Middle frontal gyrus (tissue), 1 donor: ENCODE measurements at regions not wholly inside any gene's neighbourhood (a gene's known extent, or its start where the extent isn't known, plus 50 kb on each side); places are given as distances from the start of the nearest gene placed in this dataset.

Experiments
- DNase-seq: peaks from one replicate; pipeline ENCODE4 v3.0.0-alpha.2; 2015; ENCODE audit warnings: low spot score; ENCODE audit errors: extremely low spot score

GRCh38 chr2:222064286-222064685 lies 234.5 kb downstream of the PAX3 start:
- no peak for DNase-seq

- no peak for DNase-seq
Measured at GRCh38 chr2:222058819-222059445, 239.9 kb downstream of the PAX3 start.

GRCh38 chr2:222057347-222058073 lies 241.3 kb downstream of the PAX3 start:
- DNase-seq = no peak

GRCh38 chr2:222055328-222055727 lies 243.5 kb downstream of the PAX3 start:
- DNase-seq = no peak

DNA sequence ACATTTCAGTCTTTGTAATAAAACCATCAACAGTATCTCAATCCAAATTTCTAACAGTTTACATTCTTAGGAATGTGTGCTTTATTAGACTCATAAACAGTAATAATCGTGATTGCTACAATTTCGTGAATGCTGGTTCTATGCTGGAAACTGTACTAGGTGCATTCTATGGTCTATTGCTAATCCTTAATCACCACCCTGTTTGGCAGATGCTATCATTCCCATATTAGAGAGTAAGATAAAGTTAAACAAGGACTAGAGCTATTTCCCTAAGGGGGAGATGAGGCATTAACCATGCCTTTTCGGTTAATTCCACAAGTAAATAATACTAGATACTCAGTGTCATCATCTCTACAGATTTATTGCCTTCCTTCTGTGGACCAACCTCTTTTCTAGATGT lies 244.0 kb downstream of the PAX3 start:
- DNase-seq = no peak

GRCh38 chr2:222052934-222053367 lies 245.8 kb downstream of the PAX3 start:
- no peak for DNase-seq

GRCh38 chr2:222050981-222051380 lies 247.8 kb downstream of the PAX3 start:
- no peak for DNase-seq

DNA sequence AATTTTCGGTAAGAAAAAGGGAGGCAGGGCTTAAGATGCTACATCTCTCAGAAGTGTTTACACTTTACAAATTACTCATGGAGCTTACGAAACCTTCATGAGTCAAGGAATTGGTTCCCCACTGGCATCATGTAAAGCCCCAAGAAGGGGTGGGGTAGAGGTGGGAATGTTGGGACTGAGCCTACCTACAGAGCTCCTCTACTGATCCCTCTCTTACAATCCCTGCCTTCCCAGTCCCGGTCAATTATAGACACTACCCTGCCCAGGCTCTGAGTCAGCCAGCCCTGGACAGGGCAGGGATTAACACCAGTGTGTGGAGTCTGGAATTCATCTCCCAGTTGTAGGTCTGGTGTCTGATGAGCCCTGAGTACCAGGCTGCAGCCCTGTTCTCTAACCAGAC lies 248.9 kb downstream of the PAX3 start:
- DNase-seq = no peak

DNA sequence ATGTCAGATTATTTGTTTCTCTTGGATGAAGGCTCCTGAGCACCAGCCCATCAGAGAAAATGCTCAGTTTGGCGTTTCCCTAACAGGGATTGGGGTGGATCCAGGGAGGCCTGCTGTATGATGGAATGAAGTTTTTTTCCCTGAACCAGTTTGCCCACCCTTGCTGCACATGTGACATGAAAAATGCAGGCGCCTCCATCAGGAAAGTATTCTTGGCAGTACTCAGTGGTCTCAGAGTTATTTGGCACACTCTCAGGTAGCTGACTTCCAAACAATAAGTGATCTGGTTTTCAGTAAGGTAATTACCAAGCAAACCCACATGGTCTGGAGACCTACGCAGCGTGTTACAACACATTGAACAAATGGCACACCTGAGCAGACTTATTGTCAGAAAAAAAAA lies 254.9 kb downstream of the PAX3 start:
- no peak for DNase-seq

DNA sequence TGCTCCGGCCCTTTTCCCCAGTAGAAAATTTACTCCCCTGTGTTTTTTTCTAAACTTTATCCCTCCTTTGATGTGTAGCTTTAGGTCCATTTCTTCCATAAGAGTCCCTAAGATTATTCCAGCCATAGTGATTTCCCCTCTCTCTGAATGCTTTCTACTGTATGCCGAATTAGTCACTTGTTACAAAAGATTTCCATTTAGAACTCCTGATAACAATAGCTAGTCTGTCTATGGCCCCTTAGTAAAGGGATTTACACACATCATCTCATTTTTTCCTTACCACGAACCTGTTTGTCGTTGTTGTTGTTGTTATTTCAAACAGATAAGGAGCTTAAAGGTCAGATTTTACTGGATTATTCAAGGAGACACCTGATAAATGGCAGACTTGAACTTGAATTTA lies 256.1 kb downstream of the PAX3 start:
- DNase-seq = no peak

- no peak for DNase-seq
Measured at GRCh38 chr2:222040333-222040732, 258.5 kb downstream of the PAX3 start.

DNA sequence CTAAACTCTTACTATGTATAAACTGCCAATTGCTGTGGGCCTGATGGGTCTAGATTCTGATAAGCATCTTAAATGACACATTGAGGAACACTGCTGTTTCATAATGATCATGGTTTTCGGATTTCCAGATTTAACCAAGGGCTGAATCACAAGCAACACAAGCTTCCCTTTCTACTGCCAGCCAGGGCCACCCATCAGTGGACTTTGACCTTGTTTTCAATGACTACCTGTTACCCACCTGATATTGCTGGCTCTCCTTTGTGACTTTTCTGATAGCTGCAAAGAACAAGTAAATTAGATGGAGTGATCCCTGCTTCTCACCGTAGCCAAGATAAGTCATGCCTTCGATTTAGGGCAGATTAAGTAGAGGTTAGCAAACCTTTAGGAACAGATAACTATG lies 259.0 kb downstream of the PAX3 start:
- no peak for DNase-seq

DNA sequence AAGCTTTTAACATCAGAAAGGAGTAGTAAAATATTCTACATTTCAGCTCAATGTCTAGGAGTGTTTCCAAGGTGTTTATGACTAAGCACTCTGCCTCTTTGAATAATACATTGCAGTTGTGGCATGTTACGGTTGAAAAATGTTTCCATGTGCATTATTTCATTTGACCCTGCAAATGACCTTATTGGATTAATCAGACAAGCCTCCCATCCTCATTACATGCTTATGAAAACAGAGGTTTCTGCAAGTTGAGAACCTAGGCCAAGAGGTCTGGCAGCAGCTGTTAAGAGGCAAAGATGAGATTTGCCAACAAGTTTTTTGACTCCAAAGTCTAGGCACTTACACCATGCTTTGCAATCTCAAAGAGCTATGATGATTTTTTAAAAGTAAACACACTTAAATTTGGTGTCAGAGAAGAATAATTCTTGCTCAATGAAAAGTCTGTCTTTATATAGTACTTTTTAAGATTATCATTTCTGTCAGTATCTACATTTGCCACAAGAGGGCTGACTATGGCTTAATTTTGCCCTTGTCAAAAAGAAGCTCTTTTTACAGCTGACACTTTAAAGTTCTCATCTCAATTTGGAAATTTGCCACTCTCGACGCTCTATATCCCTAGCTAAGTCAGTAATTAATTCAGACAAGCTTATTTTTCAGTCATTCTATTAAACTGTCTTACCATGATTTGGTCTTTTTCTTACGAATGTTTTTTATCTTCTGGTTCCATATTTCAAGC lies 260.6 kb downstream of the PAX3 start:
- DNase-seq = no peak

DNA sequence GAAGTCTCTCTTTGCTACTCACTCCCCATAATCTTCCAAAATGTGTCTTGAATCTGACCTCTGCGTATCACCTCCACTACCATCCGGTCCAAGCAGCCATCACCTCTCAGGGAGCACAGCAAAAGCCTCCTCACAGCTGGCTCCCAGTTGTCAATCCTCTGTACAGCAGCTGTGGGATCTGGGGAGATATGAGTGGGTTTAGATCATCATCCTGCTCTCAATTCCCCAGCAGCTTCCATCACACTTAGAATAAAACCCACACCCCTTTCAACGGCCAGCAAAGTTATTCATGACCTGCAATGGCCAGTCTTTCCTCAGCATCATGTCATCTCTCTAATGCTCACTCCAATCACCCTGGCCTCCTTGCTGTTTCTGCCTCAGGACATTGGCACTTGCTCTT lies 261.6 kb downstream of the PAX3 start:
- no peak for DNase-seq

GRCh38 chr2:222034058-222034457 lies 264.7 kb downstream of the PAX3 start:
- DNase-seq = no peak

DNA sequence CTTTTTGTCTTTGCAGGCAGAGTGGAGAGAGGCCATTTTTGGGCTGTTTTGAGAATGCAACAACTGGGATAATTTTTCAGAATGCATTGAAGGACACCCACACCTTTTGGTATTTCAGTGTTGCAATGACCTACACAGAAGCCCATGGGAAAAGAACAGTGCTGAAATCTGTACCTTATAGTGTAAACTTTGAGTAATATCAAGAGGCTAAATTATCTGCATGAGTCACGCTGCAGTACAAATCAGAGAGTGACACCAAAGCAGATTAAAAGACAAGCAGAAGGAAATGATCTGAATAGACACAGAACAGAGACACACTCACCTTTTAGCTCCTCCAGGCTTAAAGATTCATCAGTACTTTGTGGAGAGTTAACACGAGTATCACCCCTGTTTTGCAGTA lies 265.3 kb downstream of the PAX3 start:
- no peak for DNase-seq

GRCh38 chr2:222025881-222026271 lies 272.9 kb downstream of the PAX3 start:
- DNase-seq = no peak

DNA sequence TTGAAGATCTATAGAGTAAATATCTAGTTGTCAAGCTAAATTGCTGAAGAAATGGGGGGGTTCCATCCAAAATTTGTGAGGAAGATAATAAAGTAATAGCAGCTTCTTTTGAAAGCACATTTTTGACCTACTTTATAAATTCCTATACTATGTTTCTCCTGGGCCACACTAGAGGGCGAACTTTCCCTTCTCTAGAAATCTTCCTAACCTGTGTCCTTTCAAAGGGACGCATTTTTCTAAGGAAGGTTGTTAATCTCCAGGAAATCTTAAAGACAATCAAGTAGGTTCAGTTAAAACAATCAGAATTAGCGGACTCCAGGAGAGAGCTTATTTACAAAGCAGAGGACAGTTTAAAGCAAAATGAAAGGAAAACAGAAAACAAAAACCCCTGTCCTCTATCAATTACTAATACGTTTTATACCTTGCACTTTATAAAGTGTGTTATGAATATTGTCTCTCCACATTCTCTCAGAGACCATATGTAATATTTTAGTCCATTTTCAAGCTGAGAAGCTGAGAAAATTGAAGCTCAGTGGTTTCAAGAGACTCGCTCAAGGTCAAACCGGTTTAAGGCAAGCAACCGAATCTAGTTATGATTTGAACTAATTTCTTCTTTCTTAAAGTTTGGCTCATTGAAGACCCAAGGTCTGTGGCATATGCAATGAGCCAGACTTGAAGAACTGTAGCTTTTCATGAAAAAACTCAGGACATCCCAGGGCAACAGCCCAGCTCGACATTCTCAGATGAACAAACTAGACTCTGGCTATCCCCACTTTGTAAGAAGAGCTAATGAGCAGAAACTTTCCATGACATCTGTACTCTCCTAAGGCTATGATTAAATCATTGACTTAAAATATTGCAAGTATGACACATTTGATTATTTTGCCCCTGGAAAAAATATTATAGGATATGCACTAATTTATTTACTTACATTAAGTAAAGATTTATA lies 273.6 kb downstream of the PAX3 start:
- DNase-seq = no peak

DNA sequence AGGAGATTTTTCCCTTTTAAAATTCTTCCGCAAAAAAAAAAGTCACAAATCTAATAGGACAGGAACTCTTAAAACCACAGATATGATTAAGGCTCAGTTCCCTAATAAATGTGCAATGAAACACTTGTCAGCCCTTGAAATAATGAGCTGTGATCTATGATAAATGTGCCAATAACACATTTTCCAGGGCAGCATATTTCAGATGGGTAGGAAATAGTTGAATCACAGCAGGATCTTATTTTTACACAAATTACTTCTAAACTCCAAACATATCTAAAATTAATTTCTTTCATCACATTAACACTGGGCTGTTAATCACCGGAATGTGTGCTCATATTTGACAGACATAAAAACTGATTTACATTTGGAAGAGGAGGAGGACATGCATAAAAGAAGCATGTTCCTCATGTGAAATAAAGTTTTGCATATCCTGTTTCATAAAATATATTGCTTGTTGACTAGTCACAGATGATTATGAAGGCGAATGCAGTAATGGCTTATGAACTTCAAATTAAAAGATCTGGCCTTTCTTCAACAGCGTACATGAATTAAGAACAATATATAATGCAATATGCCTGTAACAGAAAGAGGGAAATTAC lies 281.4 kb downstream of the PAX3 start:
- no peak for DNase-seq

- no peak for DNase-seq
Measured at GRCh38 chr2:222013889-222014288, 284.9 kb downstream of the PAX3 start.

DNA sequence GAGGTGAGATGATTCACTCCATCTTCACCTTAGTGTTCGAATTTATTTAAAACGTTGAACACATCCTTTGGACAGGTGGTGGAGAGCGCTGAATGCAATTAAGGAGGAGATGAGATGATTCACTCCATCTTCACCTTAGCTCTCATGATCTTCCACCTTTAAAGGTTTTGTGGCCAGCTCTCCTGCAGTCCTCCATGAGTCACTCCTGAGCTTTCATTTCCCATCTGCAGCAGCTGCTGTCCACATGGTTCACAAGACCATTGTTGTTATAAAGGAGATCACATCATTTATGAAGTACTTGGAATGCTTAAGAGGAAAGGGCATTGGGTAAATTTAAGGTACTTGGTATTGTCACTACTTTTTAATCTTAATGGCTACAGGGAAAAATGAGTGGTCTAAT lies 298.5 kb downstream of the PAX3 start:
- DNase-seq = no peak
